ENCODE measurements at regions not wholly inside any gene's neighbourhood (a gene's known extent, or its start where the extent isn't known, plus 50 kb on each side); places are given as distances from the start of the nearest gene placed in this dataset.

DNA sequence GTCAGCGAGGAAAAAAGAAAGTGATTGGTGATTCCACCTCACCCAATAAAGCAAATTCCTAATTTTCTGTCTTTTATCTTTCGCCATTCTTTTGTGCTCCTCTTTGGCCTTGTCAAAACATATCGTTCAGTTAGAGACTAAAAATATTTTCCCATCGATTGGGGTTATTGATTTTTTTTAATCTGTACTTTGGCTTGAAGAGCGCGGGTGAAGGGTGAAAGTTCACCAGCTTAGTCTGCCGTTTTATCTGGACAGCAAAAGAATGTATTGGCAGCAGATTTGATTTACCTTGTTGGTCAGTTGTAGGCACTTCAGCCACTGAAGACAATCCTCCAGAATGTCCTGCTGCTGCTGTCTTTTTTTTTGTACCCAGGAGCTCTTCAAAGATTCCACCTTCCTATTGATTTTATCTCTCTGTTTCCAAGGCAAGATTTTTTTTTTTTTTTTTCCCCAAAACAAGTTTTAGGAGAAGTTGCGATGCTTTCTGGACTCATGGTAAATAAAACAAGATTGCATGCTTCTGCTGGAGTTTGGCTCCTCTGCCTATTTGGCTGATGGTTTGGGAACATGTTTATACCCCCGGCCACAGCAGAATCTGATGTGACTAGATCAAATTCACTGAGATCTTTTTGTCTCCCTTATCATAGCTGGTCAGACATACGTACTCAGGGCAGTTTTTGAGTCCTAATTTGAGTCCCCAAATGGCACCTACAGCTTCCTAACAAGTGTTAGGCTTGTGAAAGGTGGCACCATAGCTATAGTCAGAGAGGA is 269.3 kb upstream of the ONECUT1 start:
- Histone ChIP-seq H3K18ac (ENCODE audit: low read length) (no peak overlapping the region), H3K79me1 (ENCODE audit: low read depth, low read length) (no peaks in the 10 kb centered on the region), H3K27ac (replicated peaks; ENCODE audit: low read length) (no peak overlapping the region), H3K27me3 (ENCODE audit: control insufficient read depth in 3 of 3, insufficient read depth in 3 of 3, low read depth in 1 of 3, low read length in 3 of 3) (no peaks in the 10 kb centered on the region), H2AFZ (ENCODE audit: low read length) (no peak overlapping the region), H2BK12ac (ENCODE audit: low read length) (no peak overlapping the region), H3K9me3 (replicated peaks in 1 of 2; ENCODE audit: control insufficient read depth in 2 of 2, insufficient read depth in 1 of 2, low read depth in 1 of 2, low read length in 2 of 2) (no peaks in the 10 kb centered on the region), H3K9ac (ENCODE audit: low read depth, low read length, poor library complexity) (no peak overlapping the region), H2BK15ac (ENCODE audit: low read length) (no peak overlapping the region), H4K91ac (ENCODE audit: low read depth, low read length, poor library complexity) (no peak overlapping the region), H3K4ac (ENCODE audit: low read length) (no peak overlapping the region), H2AK5ac (ENCODE audit: low read depth, low read length) (no peak overlapping the region), H4K8ac (ENCODE audit: low read depth, low read length) (no peak overlapping the region), H2BK5ac (ENCODE audit: low read length) (no peak overlapping the region), H3K4me2 (ENCODE audit: insufficient read depth, low read length, poor library complexity, severe bottlenecking) (no peak overlapping the region), H3K14ac (ENCODE audit: low read length) (no peak overlapping the region), H2BK120ac (ENCODE audit: low read depth, low read length) (no peak overlapping the region), H3K23ac (ENCODE audit: low read depth, low read length, poor library complexity) (no peak overlapping the region), H3K4me3 (ENCODE audit: low read length in 2 of 2) (no peak overlapping the region), H3K4me1 (ENCODE audit: control insufficient read depth in 2 of 2, insufficient read depth in 1 of 2, low read depth in 1 of 2, low read length in 2 of 2) (no peaks in the 10 kb centered on the region), H3K36me3 (replicated peaks in 1 of 2; ENCODE audit: control insufficient read depth in 2 of 2, insufficient read depth in 2 of 2, low read length in 2 of 2) (no peaks in the 10 kb centered on the region)
- WGBS, 2 donors (ENCODE audit: extremely low coverage in 2 of 2, insufficient read length in 2 of 2, insufficient replicate concordance in 1 of 2) = no CpG with 5 or more reads among the region's 10 CpGs
- no peak for DNase-seq (ENCODE audit: low spot score)

DNA sequence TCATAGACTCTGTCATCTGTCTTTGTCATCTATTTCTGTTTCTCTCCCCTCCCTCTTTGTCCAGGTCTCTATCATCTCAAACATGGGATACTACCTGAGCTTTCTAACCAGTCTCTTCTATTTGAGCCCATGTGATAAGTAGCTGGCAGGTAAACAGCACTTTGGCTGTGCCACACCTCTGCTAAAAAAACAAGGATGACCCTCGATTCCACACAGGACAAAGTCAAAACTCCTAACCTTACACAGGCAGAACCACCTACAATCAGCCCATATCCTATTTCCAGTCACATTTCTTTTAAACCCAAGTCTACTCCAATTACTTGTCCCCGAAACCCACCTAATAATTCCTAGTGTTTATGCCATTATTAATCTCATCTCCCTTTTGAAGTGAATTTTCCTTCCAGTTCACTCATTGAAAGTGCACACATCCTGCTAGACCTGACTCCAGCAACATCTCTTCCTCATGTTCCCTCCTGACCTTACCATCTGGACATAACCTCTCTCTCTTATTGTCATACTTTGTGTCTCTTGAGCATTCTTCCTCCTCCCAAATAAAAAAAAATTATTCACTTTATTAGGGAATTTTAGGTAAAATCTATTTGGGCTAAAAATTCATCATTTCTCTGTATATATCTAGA is 256.1 kb upstream of the ONECUT1 start:
- H2BK12ac ChIP-seq (ENCODE audit: low read length) = no peak overlapping the region
- no peak overlapping the region for H3K14ac ChIP-seq (ENCODE audit: low read length)
- no peak for DNase-seq (ENCODE audit: low spot score)
- H3K4ac ChIP-seq (ENCODE audit: low read length) = no peak overlapping the region
- H3K9ac ChIP-seq (ENCODE audit: low read depth, low read length, poor library complexity) = no peak overlapping the region
- H2AFZ ChIP-seq (ENCODE audit: low read length) = no peak overlapping the region
- no peak overlapping the region for H3K23ac ChIP-seq (ENCODE audit: low read depth, low read length, poor library complexity)
- no peak overlapping the region for H4K91ac ChIP-seq (ENCODE audit: low read depth, low read length, poor library complexity)
- H3K79me1 ChIP-seq (ENCODE audit: low read depth, low read length) = no peaks in the 10 kb centered on the region
- H3K4me1 ChIP-seq (ENCODE audit: control insufficient read depth in 2 of 2, insufficient read depth in 1 of 2, low read depth in 1 of 2, low read length in 2 of 2) = no peaks in the 10 kb centered on the region
- H3K4me3 ChIP-seq (ENCODE audit: low read length in 2 of 2) = no peak overlapping the region
- H3K27me3 ChIP-seq (ENCODE audit: control insufficient read depth in 3 of 3, insufficient read depth in 3 of 3, low read depth in 1 of 3, low read length in 3 of 3) = no peaks in the 10 kb centered on the region
- WGBS, 2 donors (ENCODE audit: extremely low coverage in 2 of 2, insufficient read length in 2 of 2, insufficient replicate concordance in 1 of 2) = no CpG with 5 or more reads among the region's 2 CpGs
- H3K27ac ChIP-seq (replicated peaks; ENCODE audit: low read length) = no peak overlapping the region
- H3K18ac ChIP-seq (ENCODE audit: low read length) = no peak overlapping the region
- no peak overlapping the region for H2BK15ac ChIP-seq (ENCODE audit: low read length)
- no peaks in the 10 kb centered on the region for H3K36me3 ChIP-seq (replicated peaks in 1 of 2; ENCODE audit: control insufficient read depth in 2 of 2, insufficient read depth in 2 of 2, low read length in 2 of 2)
- no peak overlapping the region for H2BK120ac ChIP-seq (ENCODE audit: low read depth, low read length)
- no peaks in the 10 kb centered on the region for H3K9me3 ChIP-seq (replicated peaks in 1 of 2; ENCODE audit: control insufficient read depth in 2 of 2, insufficient read depth in 1 of 2, low read depth in 1 of 2, low read length in 2 of 2)
- H4K8ac ChIP-seq (ENCODE audit: low read depth, low read length) = no peak overlapping the region
- H2BK5ac ChIP-seq (ENCODE audit: low read length) = no peak overlapping the region
- H3K4me2 ChIP-seq (ENCODE audit: insufficient read depth, low read length, poor library complexity, severe bottlenecking) = no peak overlapping the region
- H2AK5ac ChIP-seq (ENCODE audit: low read depth, low read length) = no peak overlapping the region

DNA sequence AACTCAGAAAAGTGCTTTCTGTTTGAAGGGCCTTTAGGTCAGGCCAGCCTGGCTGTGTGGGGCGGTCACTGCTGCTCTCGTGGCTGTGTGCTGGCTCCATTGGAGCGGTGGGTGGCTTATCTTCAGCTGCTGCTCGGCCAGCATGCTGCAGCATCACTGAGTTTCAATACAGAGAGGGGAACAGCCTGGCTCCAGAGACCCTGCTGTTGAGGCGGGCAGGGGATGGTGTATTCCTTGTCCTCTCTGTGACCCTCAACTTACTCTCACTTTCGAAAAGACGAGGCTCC is 248.5 kb upstream of the ONECUT1 start:
- Histone ChIP-seq H4K8ac (ENCODE audit: low read depth, low read length) (no peak overlapping the region), H3K4ac (ENCODE audit: low read length) (no peak overlapping the region), H2BK120ac (ENCODE audit: low read depth, low read length) (no peak overlapping the region), H3K27ac (replicated peaks; ENCODE audit: low read length) (no peak overlapping the region), H3K18ac (ENCODE audit: low read length) (peak overlapping the region; percentile 1), H3K4me3 (ENCODE audit: low read length in 2 of 2) (no peak overlapping the region), H3K4me1 (ENCODE audit: control insufficient read depth in 2 of 2, insufficient read depth in 1 of 2, low read depth in 1 of 2, low read length in 2 of 2) (peaks cover 0 to 3% of the 10 kb centered on the region in 2 donors), H3K36me3 (replicated peaks in 1 of 2; ENCODE audit: control insufficient read depth in 2 of 2, insufficient read depth in 2 of 2, low read length in 2 of 2) (no peaks in the 10 kb centered on the region), H3K9ac (ENCODE audit: low read depth, low read length, poor library complexity) (no peak overlapping the region), H2BK5ac (ENCODE audit: low read length) (no peak overlapping the region), H3K23ac (ENCODE audit: low read depth, low read length, poor library complexity) (no peak overlapping the region), H3K27me3 (ENCODE audit: control insufficient read depth in 3 of 3, insufficient read depth in 3 of 3, low read depth in 1 of 3, low read length in 3 of 3) (no peaks in the 10 kb centered on the region), H2AK5ac (ENCODE audit: low read depth, low read length) (no peak overlapping the region), H2BK15ac (ENCODE audit: low read length) (no peak overlapping the region), H3K9me3 (replicated peaks in 1 of 2; ENCODE audit: control insufficient read depth in 2 of 2, insufficient read depth in 1 of 2, low read depth in 1 of 2, low read length in 2 of 2) (no peaks in the 10 kb centered on the region), H3K14ac (ENCODE audit: low read length) (no peak overlapping the region), H2AFZ (ENCODE audit: low read length) (no peak overlapping the region), H3K79me1 (ENCODE audit: low read depth, low read length) (no peaks in the 10 kb centered on the region), H3K4me2 (ENCODE audit: insufficient read depth, low read length, poor library complexity, severe bottlenecking) (no peak overlapping the region), H4K91ac (ENCODE audit: low read depth, low read length, poor library complexity) (no peak overlapping the region), H2BK12ac (ENCODE audit: low read length) (no peak overlapping the region)
- DNase-seq (ENCODE audit: low spot score) = no peak
- no CpG with 5 or more reads among the region's 7 CpGs for WGBS, 2 donors (ENCODE audit: extremely low coverage in 2 of 2, insufficient read length in 2 of 2, insufficient replicate concordance in 1 of 2)

DNA sequence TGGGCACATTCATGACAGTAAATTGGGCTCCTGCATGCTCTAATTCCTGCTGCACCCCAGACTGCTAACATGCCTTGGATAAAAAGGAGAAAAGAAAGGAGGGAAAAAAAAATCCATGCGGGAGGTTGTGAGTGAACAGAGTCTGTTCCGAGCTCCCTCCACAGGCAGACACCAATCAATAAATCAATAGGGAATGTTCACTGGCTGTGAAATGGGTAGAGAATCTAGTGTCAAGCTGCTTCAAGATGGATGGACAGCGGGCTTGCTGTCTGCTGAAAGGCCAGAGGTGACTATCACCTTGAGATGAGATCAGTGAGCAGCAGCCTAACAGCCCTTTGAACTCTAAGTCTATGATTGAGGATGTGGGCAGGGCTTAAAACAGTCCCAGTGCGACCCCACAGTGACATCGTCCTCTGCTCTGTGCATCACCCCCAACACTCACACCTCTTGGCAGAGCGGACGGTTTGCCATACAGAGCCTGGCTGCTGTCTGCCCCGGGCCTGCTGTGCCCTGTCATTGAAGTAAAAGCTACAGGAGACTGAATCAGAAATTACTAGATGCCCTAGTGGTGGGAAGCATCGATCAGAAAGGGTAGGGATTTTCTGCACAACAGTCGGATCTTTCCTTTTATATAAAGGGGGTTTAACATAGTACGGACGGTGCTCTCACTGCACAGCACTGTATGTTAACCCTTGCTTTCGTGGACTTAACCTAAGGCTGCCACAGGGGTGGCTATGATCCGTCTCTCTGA is 247.9 kb upstream of the ONECUT1 start:
- H3K36me3 ChIP-seq (replicated peaks in 1 of 2; ENCODE audit: control insufficient read depth in 2 of 2, insufficient read depth in 2 of 2, low read length in 2 of 2) = no peaks in the 10 kb centered on the region
- no peak overlapping the region for H3K4ac ChIP-seq (ENCODE audit: low read length)
- H3K18ac ChIP-seq (ENCODE audit: low read length) = no peak overlapping the region
- no peaks in the 10 kb centered on the region for H3K9me3 ChIP-seq (replicated peaks in 1 of 2; ENCODE audit: control insufficient read depth in 2 of 2, insufficient read depth in 1 of 2, low read depth in 1 of 2, low read length in 2 of 2)
- no peak overlapping the region for H3K4me2 ChIP-seq (ENCODE audit: insufficient read depth, low read length, poor library complexity, severe bottlenecking)
- no peak overlapping the region for H2AFZ ChIP-seq (ENCODE audit: low read length)
- H3K9ac ChIP-seq (ENCODE audit: low read depth, low read length, poor library complexity) = no peak overlapping the region
- H2BK15ac ChIP-seq (ENCODE audit: low read length) = no peak overlapping the region
- H3K23ac ChIP-seq (ENCODE audit: low read depth, low read length, poor library complexity) = no peak overlapping the region
- no peak overlapping the region for H3K14ac ChIP-seq (ENCODE audit: low read length)
- peaks cover 0 to 3% of the 10 kb centered on the region in 2 donors for H3K4me1 ChIP-seq (ENCODE audit: control insufficient read depth in 2 of 2, insufficient read depth in 1 of 2, low read depth in 1 of 2, low read length in 2 of 2)
- H4K91ac ChIP-seq (ENCODE audit: low read depth, low read length, poor library complexity) = no peak overlapping the region
- H3K27me3 ChIP-seq (ENCODE audit: control insufficient read depth in 3 of 3, insufficient read depth in 3 of 3, low read depth in 1 of 3, low read length in 3 of 3) = no peaks in the 10 kb centered on the region
- H2BK12ac ChIP-seq (ENCODE audit: low read length) = no peak overlapping the region
- no peak overlapping the region for H3K27ac ChIP-seq (replicated peaks; ENCODE audit: low read length)
- no peak for DNase-seq (ENCODE audit: low spot score)
- WGBS, 2 donors (ENCODE audit: extremely low coverage in 2 of 2, insufficient read length in 2 of 2, insufficient replicate concordance in 1 of 2) = no CpG with 5 or more reads among the region's 14 CpGs
- no peak overlapping the region for H2AK5ac ChIP-seq (ENCODE audit: low read depth, low read length)
- H3K4me3 ChIP-seq (ENCODE audit: low read length in 2 of 2) = no peak overlapping the region
- no peak overlapping the region for H2BK120ac ChIP-seq (ENCODE audit: low read depth, low read length)
- H3K79me1 ChIP-seq (ENCODE audit: low read depth, low read length) = no peaks in the 10 kb centered on the region
- H4K8ac ChIP-seq (ENCODE audit: low read depth, low read length) = no peak overlapping the region
- no peak overlapping the region for H2BK5ac ChIP-seq (ENCODE audit: low read length)
